ENCODE measurements at regions not wholly inside any gene's neighbourhood (a gene's known extent, or its start where the extent isn't known, plus 50 kb on each side); places are given as distances from the start of the nearest gene placed in this dataset.

- Histone ChIP-seq H3K4me3 (ENCODE audit: control insufficient read depth in 2 of 3, extremely low read depth in 1 of 3, insufficient read depth in 2 of 3, low read depth in 1 of 3, low read length in 3 of 3) (no peak overlapping the region), H3K9me1 (ENCODE audit: control insufficient read depth, extremely low read depth, insufficient read depth, low read length) (no peaks in the 10 kb centered on the region), H3K27me3 (ENCODE audit: control insufficient read depth, extremely low read depth, insufficient read depth, low read length) (peaks cover 11% of the 10 kb centered on the region), H3K36me3 (ENCODE audit: control insufficient read depth in 2 of 2, extremely low read depth in 1 of 2, insufficient read depth in 2 of 2, low read length in 2 of 2) (no peaks in the 10 kb centered on the region), H3K4me2 (ENCODE audit: control insufficient read depth, extremely low read depth, insufficient read depth, low read depth, low read length) (no peak overlapping the region), H3K79me2 (ENCODE audit: control insufficient read depth, insufficient read depth, low read length) (no peaks in the 10 kb centered on the region), H2AFZ (ENCODE audit: control insufficient read depth, low read length) (no peak overlapping the region), H3K9ac (ENCODE audit: control insufficient read depth, extremely low read depth, insufficient read depth, low read length) (no peak overlapping the region), H3K4me1 (ENCODE audit: control insufficient read depth, extremely low read depth, insufficient read depth, low read length) (peaks cover 13% of the 10 kb centered on the region), H3K27ac (ENCODE audit: control insufficient read depth, insufficient read depth, low read length) (no peak overlapping the region), H4K20me1 (ENCODE audit: control insufficient read depth, extremely low read depth, insufficient read depth, low read length) (no peaks in the 10 kb centered on the region), H3K9me3 (ENCODE audit: control insufficient read depth, low read depth, low read length) (no peaks in the 10 kb centered on the region)
- TF ChIP-seq EZH2 (IDR thresholded peaks at IDR 0.05; ENCODE audit: low read length) (no peak), CTCF (optimal IDR thresholded peaks at IDR 0.05 in 1 of 3, IDR thresholded peaks at IDR 0.05 in 1 of 3, conservative IDR thresholded peaks at IDR 0.05 in 1 of 3; ENCODE audit: extremely low read depth in 1 of 3, insufficient read depth in 2 of 3, low read length in 3 of 3) (no peak)
- DNase-seq (ENCODE audit: low read depth, low spot score) = no peak
- dilution Hi-C loops (cut with MboI; ENCODE audit: extremely low pct_ligation_motif_present, low sequenced_read_pairs) = no loop called here
- FAIRE-seq = no peak
Observed at GRCh38 chr9:135373151-135373685, 106.4 kb upstream of the PPP1R26 start.

- no peak for DNase-seq (ENCODE audit: low read depth, low spot score)
- H3K4me3 ChIP-seq (ENCODE audit: control insufficient read depth in 2 of 3, extremely low read depth in 1 of 3, insufficient read depth in 2 of 3, low read depth in 1 of 3, low read length in 3 of 3) = no peak overlapping the region
- H3K27ac ChIP-seq (ENCODE audit: control insufficient read depth, insufficient read depth, low read length) = no peak overlapping the region
- no peaks in the 10 kb centered on the region for H3K9me3 ChIP-seq (ENCODE audit: control insufficient read depth, low read depth, low read length)
- no peak overlapping the region for H3K4me2 ChIP-seq (ENCODE audit: control insufficient read depth, extremely low read depth, insufficient read depth, low read depth, low read length)
- no peak for FAIRE-seq
- no peak overlapping the region for H2AFZ ChIP-seq (ENCODE audit: control insufficient read depth, low read length)
- peaks cover 11% of the 10 kb centered on the region for H3K27me3 ChIP-seq (ENCODE audit: control insufficient read depth, extremely low read depth, insufficient read depth, low read length)
- no peak overlapping the region for H3K9ac ChIP-seq (ENCODE audit: control insufficient read depth, extremely low read depth, insufficient read depth, low read length)
- dilution Hi-C loops (cut with MboI; ENCODE audit: extremely low pct_ligation_motif_present, low sequenced_read_pairs) = no loop called here
- no peaks in the 10 kb centered on the region for H3K36me3 ChIP-seq (ENCODE audit: control insufficient read depth in 2 of 2, extremely low read depth in 1 of 2, insufficient read depth in 2 of 2, low read length in 2 of 2)
- peaks cover 13% of the 10 kb centered on the region for H3K4me1 ChIP-seq (ENCODE audit: control insufficient read depth, extremely low read depth, insufficient read depth, low read length)
- no peaks in the 10 kb centered on the region for H4K20me1 ChIP-seq (ENCODE audit: control insufficient read depth, extremely low read depth, insufficient read depth, low read length)
- H3K9me1 ChIP-seq (ENCODE audit: control insufficient read depth, extremely low read depth, insufficient read depth, low read length) = no peaks in the 10 kb centered on the region
- no peaks in the 10 kb centered on the region for H3K79me2 ChIP-seq (ENCODE audit: control insufficient read depth, insufficient read depth, low read length)
- no peak for TF ChIP-seq EZH2 (IDR thresholded peaks at IDR 0.05; ENCODE audit: low read length)
- TF ChIP-seq CTCF (optimal IDR thresholded peaks at IDR 0.05 in 1 of 3, IDR thresholded peaks at IDR 0.05 in 1 of 3, conservative IDR thresholded peaks at IDR 0.05 in 1 of 3; ENCODE audit: extremely low read depth in 1 of 3, insufficient read depth in 2 of 3, low read length in 3 of 3) = no peak
Observed at GRCh38 chr9:135373820-135374219, 105.8 kb upstream of the PPP1R26 start.

Data from keratinocyte (primary cell).